NB4 (cell line): ENCODE measurements at regions not wholly inside any gene's neighbourhood (a gene's known extent, or its start where the extent isn't known, plus 50 kb on each side); places are given as distances from the start of the nearest gene placed in this dataset.

Source experiments
- DNase-seq: peaks from one replicate; pipeline ENCODE4 v3.0.0; 2010; ENCODE audit warnings: low read depth
- H3K4me3 ChIP-seq: one replicate; pipeline ENCODE4 v1.5.1; 2011; ENCODE audit warnings: mild to moderate bottlenecking, low read depth, low read length, moderate library complexity
- MYC ChIP-seq: IDR thresholded peaks from 2 replicates; pipeline ENCODE4 v1.6.1; 2011; ENCODE audit warnings: low read depth, low read length
- POLR2A ChIP-seq: IDR thresholded peaks from 2 replicates; pipeline ENCODE4 v1.6.1; 2011; ENCODE audit warnings: mild to moderate bottlenecking; ENCODE audit not compliant: insufficient read length; ENCODE audit errors: extremely low read depth
- TF ChIP-seq, protein P1 (sequence below): IDR thresholded peaks from one replicate; pipeline ENCODE4 v1.5.1; 2012; ENCODE audit warnings: low read depth, low read length
- TF ChIP-seq, protein P2 (sequence below): IDR thresholded peaks from 2 replicates; pipeline ENCODE4 v1.6.1; 2011; ENCODE audit warnings: low read depth, low read length

DNA sequence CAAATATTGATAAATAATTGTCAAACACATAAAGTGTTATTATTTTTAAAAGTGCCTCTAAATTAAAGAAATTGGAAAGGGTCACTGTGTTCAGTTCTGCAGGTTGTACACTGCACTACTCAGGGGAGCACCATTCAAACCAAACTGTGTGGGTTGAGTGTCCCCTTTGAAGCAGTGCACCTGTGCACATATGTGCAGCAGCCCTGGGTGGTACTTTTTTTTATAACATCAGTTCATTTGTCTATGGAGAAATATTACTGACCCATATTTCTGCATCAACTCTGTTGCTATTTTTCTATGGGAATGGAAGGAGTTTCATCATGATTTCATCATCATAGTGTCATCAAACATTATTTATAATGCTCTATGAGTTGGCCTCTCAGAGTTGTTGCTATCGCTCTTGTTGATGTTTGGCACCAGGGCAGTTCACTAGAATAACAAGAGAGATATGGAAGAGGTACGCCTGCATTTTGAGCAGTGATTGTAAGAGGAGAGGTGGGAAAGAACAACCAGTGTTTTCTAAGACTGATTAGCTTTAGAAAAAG, 457.6 kb downstream of the TFAP2A start:
- DNase-seq, result no peak
- TF ChIP-seq MYC (no peak), POLR2A (no peak)
- TF ChIP-seq, protein P1, sequence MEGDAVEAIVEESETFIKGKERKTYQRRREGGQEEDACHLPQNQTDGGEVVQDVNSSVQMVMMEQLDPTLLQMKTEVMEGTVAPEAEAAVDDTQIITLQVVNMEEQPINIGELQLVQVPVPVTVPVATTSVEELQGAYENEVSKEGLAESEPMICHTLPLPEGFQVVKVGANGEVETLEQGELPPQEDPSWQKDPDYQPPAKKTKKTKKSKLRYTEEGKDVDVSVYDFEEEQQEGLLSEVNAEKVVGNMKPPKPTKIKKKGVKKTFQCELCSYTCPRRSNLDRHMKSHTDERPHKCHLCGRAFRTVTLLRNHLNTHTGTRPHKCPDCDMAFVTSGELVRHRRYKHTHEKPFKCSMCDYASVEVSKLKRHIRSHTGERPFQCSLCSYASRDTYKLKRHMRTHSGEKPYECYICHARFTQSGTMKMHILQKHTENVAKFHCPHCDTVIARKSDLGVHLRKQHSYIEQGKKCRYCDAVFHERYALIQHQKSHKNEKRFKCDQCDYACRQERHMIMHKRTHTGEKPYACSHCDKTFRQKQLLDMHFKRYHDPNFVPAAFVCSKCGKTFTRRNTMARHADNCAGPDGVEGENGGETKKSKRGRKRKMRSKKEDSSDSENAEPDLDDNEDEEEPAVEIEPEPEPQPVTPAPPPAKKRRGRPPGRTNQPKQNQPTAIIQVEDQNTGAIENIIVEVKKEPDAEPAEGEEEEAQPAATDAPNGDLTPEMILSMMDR, result no peak
- TF ChIP-seq, protein P2, sequence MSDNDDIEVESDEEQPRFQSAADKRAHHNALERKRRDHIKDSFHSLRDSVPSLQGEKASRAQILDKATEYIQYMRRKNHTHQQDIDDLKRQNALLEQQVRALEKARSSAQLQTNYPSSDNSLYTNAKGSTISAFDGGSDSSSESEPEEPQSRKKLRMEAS, result no peak
- H3K4me3 ChIP-seq, result no peak overlapping the region

DNA sequence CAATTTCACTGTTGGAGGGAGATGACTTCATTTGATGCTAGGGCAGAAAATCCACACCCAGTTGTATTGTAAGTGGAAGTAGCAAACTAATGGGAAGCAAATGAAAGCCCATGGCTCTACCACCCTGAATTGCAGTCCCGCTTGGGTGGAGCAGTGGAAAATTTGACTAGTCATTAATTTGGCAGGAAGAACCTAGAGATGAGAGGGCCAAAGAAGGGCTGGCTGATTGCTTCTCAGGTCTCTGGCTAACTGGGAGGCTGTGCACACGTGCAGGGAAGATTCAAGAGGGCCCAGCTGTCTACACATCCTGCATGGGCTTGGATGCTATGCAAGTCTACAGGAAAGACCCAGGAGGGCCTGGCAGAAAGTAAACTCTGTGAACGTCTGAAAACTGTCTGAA, 466.2 kb downstream of the TFAP2A start:
- TF ChIP-seq POLR2A (no peak), MYC (no peak)
- TF ChIP-seq, protein P1, result no peak
- TF ChIP-seq, protein P2, result no peak
- DNase-seq, result no peak
- no peak overlapping the region for H3K4me3 ChIP-seq

DNA sequence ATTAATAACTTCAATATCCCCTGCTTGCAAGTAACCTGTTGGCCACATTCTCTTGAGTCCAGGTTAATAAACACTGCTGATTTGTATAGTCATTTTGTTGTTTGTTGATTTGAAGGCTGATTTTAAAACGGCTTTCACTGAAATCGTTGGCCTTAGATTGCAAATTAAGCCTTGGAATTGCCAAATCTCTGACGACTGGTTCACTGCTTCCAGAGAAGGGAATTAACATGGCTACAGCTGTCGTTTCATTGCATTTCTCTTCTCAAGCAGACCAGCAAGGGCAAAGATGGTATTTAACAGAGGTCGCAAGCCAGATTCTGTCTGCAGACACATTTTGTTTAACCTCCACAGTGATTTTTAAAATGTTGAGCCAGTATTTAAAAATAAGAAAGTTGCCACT, 470.9 kb downstream of the TFAP2A start:
- no peak for DNase-seq
- H3K4me3 ChIP-seq, result no peak overlapping the region
- TF ChIP-seq, protein P1, result no peak
- TF ChIP-seq, protein P2, result no peak

DNA sequence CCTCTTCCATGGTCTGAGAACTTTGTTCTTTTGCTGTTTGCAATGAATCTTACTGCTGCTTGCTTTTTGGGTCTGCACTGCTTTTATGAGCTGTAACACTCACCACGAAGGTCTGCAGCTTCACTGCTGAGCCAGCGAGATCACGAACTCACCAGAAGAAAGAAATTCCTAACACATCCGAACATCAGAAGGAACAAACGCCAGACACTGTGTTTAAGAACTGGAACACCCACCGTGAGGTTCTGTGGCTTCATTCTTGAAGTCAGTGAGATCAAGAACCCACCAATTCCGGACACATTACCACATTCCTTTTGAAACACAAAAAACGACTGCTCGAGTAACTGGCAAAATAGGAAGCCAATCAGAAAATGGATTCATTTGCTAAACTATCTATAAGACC, 471.8 kb downstream of the TFAP2A start:
- no peak overlapping the region for H3K4me3 ChIP-seq
- no peak for DNase-seq

DNA sequence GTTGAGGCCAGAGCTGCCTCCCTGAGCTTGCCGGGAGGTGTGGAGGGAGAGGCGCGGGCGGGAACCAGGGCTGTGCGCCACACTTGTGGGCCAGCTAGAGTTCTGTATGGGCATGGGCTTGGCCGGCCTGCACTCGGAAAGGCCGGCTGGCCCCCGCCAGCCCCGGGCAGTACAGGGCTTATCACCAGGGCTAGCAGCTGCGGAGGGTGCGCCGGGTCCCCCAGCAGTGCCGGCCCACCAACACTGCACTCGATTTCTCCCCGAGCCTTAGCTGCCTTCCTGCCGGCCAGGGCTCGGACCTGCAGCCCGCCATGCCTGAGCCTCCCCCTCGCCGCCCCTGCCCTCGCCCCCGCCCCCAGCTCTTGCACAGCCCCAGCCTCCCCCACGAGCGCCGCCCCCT, 472.7 kb downstream of the TFAP2A start:
- H3K4me3 ChIP-seq, result no peak overlapping the region
- DNase-seq, result no peak
- no peak for TF ChIP-seq POLR2A
- no peak for TF ChIP-seq MYC
- TF ChIP-seq, protein P2, result no peak
- TF ChIP-seq, protein P1, result no peak

More for the DNA sequence above, 471.8 kb downstream of the TFAP2A start:
- TF ChIP-seq, protein P2, result no peak
- TF ChIP-seq MYC, result no peak
- TF ChIP-seq, protein P1, result no peak
- TF ChIP-seq POLR2A, result no peak
